A549 (cell line): ENCODE measurements at regions not wholly inside any gene's neighbourhood (a gene's known extent, or its start where the extent isn't known, plus 50 kb on each side); places are given as distances from the start of the nearest gene placed in this dataset.

Experiments
- ATAC-seq, 2 experiments: fragments of 200-7000 bp in 1 of 2; fragments of >200 bp in 1 of 2; cut with Nextera tagmentation in 1 of 2; cut with Tn5 transposase in 1 of 2; 3 replicates each; pipeline versions ENCODE4 v1.8.0 to v1.9.1; 2018 to 2020; ENCODE audit warnings: mild to moderate bottlenecking in 1 of 2, moderate library complexity in 1 of 2
- CTCF ChIA-PET: fragments of 300-600 bp; sonication (Branson Sonifier 250); formaldehyde crosslinking; extraction: SDS; loops from one replicate; lab custom pipeline; 2021; ENCODE audit warnings: antibody characterized with exemption, inconsistent platforms; lab: Yijun Ruan, JAX
- POLR2A ChIA-PET: fragments of 350-600 bp; formaldehyde crosslinking; extraction: SDS; loops from one replicate; lab custom pipeline; 2021; ENCODE audit warnings: antibody characterized with exemption, inconsistent platforms; lab: Yijun Ruan, JAX
- DNase-seq, 2 experiments: peaks; one replicate each; pipeline versions ENCODE4 v3.0.0 to v3.0.0-alpha.2; 2011 to 2016; ENCODE audit warnings: low read depth in 1 of 2, low spot score in 1 of 2
- FAIRE-seq: peaks from 2 replicates; lab custom pipeline; 2011; peaks lifted over from hg19 to GRCh38; lab: Jason Lieb, UNC
- H3K27ac ChIP-seq, 2 experiments: fragments of >200 bp; sonication (Bioruptor Twin); formaldehyde crosslinking; 3 replicates each; pipeline ENCODE4 v1.5.1; 2016 to 2017
- H3K4me1 ChIP-seq: fragments of >200 bp; sonication (Bioruptor Twin); formaldehyde crosslinking; 3 replicates; pipeline ENCODE4 v1.6.1; 2016
- H3K4me2 ChIP-seq: fragments of >200 bp; sonication (Bioruptor Twin); formaldehyde crosslinking; 3 replicates; pipeline ENCODE4 v1.6.1; 2016
- H3K4me3 ChIP-seq: fragments of >200 bp; sonication (Bioruptor Twin); formaldehyde crosslinking; 3 replicates; pipeline ENCODE4 v1.5.1; 2016
- H3K9me3 ChIP-seq: fragments of >200 bp; sonication (Bioruptor Twin); formaldehyde crosslinking; 3 replicates; pipeline ENCODE4 v1.6.1; 2016
- BHLHE40 ChIP-seq: IDR thresholded peaks from 2 replicates; pipeline ENCODE4 v1.6.1; 2012; ENCODE audit warnings: low read depth, low read length, inconsistent platforms
- CBX8 ChIP-seq: fragments of 200-600 bp; sonication (generic); IDR thresholded peaks from 2 replicates; pipeline ENCODE4 v1.6.1; 2016
- CEBPB ChIP-seq, 2 experiments: fragments of >200 bp in 1 of 2; sonication (Bioruptor Twin) in 1 of 2; formaldehyde crosslinking in 1 of 2; IDR thresholded peaks; 2 replicates each; pipeline ENCODE4 v1.6.1; 2012 to 2016
- CHD2 ChIP-seq: fragments of 150-350 bp; IDR thresholded peaks from 2 replicates; pipeline ENCODE4 v1.6.1; 2014; ENCODE audit warnings: low read length; ENCODE audit not compliant: partially characterized antibody
- CHD4 ChIP-seq: fragments of 200-600 bp; sonication (generic); IDR thresholded peaks from 2 replicates; pipeline ENCODE4 v1.6.1; 2016; ENCODE audit warnings: antibody characterized with exemption, mild to moderate bottlenecking, borderline replicate concordance
- EHF ChIP-seq: fragments of 250-450 bp; sonication (Bioruptor Pico); IDR thresholded peaks from 2 replicates; pipeline ENCODE4 v1.5.0; 2020; ENCODE audit warnings: mild to moderate bottlenecking
- EHMT2 ChIP-seq: fragments of 200-600 bp; sonication (generic); IDR thresholded peaks from 2 replicates; pipeline ENCODE4 v1.6.1; 2016; ENCODE audit warnings: antibody characterized with exemption, low read depth, mild to moderate bottlenecking, moderate library complexity
- EP300 ChIP-seq, 2 experiments: fragments of >200 bp; sonication (Bioruptor Twin); formaldehyde crosslinking; IDR thresholded peaks; 2 replicates in 1 of 2; 3 replicates in 1 of 2; pipeline ENCODE4 v1.6.1; 2016 to 2017
- HOXB13 ChIP-seq: fragments of 250-450 bp; sonication (Bioruptor Pico); IDR thresholded peaks from 2 replicates; pipeline ENCODE4 v1.5.0; 2020; ENCODE audit warnings: low read depth, mild to moderate bottlenecking, moderate library complexity
- JUNB ChIP-seq: fragments of >200 bp; sonication (Bioruptor Twin); formaldehyde crosslinking; IDR thresholded peaks from 2 replicates; pipeline ENCODE4 v1.6.1; 2016
- KDM5A ChIP-seq: fragments of 200-600 bp; sonication (generic); IDR thresholded peaks from 2 replicates; pipeline ENCODE4 v1.6.1; 2016; ENCODE audit warnings: antibody characterized with exemption, mild to moderate bottlenecking
- MYC ChIP-seq: IDR thresholded peaks from 2 replicates; pipeline ENCODE4 v1.6.1; 2012; ENCODE audit warnings: mild to moderate bottlenecking, inconsistent platforms, low read length, improper control_type of control experiment, borderline replicate concordance
- NPAS2 ChIP-seq: fragments of 250-450 bp; sonication (Bioruptor Pico); IDR thresholded peaks from 2 replicates; pipeline ENCODE4 v1.8.0; 2022; ENCODE audit warnings: mild to moderate bottlenecking, moderate library complexity, borderline replicate concordance
- NR3C1 ChIP-seq: fragments of >200 bp; sonication (Bioruptor Twin); formaldehyde crosslinking; IDR thresholded peaks from 3 replicates; pipeline ENCODE4 v1.6.1; 2017
- PHF8 ChIP-seq: fragments of 200-600 bp; sonication (generic); IDR thresholded peaks from 2 replicates; pipeline ENCODE4 v1.6.1; 2016; ENCODE audit warnings: low read depth, mild to moderate bottlenecking, antibody characterized with exemption, moderate library complexity, borderline replicate concordance
- POLR2A ChIP-seq: IDR thresholded peaks from 2 replicates; pipeline ENCODE4 v1.6.1; 2012; ENCODE audit warnings: mild to moderate bottlenecking, low read length
- POLR2AphosphoS2 ChIP-seq: conservative IDR thresholded peaks from 2 replicates; pipeline ENCODE4 v1.6.1; 2012; ENCODE audit warnings: low read length, improper control_type of control experiment, inconsistent platforms
- RARB ChIP-seq: fragments of 250-450 bp; sonication (Bioruptor Pico); IDR thresholded peaks from 2 replicates; pipeline ENCODE4 v1.8.0; 2021; ENCODE audit warnings: mild to moderate bottlenecking, moderate library complexity
- RCOR1 ChIP-seq: fragments of 150-350 bp; IDR thresholded peaks from 2 replicates; pipeline ENCODE4 v1.6.1; 2014; ENCODE audit warnings: antibody characterized with exemption, low read length, low read depth
- RFX5 ChIP-seq: fragments of 450-650 bp; IDR thresholded peaks from 2 replicates; pipeline ENCODE4 v1.7.1; 2014; ENCODE audit warnings: antibody characterized with exemption, mild to moderate bottlenecking, moderate library complexity
- RNF2 ChIP-seq: fragments of 200-600 bp; sonication (generic); IDR thresholded peaks from 2 replicates; pipeline ENCODE4 v1.6.1; 2016; ENCODE audit warnings: low read depth, mild to moderate bottlenecking, antibody characterized with exemption, moderate library complexity, borderline replicate concordance
- TP53 ChIP-seq: fragments of 250-450 bp; sonication (Bioruptor Pico); IDR thresholded peaks from 2 replicates; pipeline ENCODE4 v1.5.0; 2021; ENCODE audit warnings: mild to moderate bottlenecking, moderate library complexity
- ZC3H11A ChIP-seq: fragments of 450-650 bp; IDR thresholded peaks from 2 replicates; pipeline ENCODE4 v1.6.1; 2014; ENCODE audit warnings: antibody characterized with exemption, mild to moderate bottlenecking
- ZFP36 ChIP-seq: fragments of 450-650 bp; IDR thresholded peaks from 2 replicates; pipeline ENCODE4 v1.6.1; 2014; ENCODE audit warnings: borderline replicate concordance; ENCODE audit not compliant: partially characterized antibody
- WGBS: methylation state at CpG from one replicate; pipeline ENCODE4 v1.1.6; 2017; ENCODE audit errors: missing lambda C conversion rate; 5-methylcytosine and 5-hydroxymethylcytosine counted together
- TF ChIP-seq, protein P1 (sequence below): fragments of 250-450 bp; sonication (Bioruptor Pico); IDR thresholded peaks from 2 replicates; pipeline ENCODE4 v1.5.0; 2020; ENCODE audit warnings: low read depth, mild to moderate bottlenecking, moderate library complexity
- TF ChIP-seq, protein P2 (sequence below): IDR thresholded peaks from 2 replicates; pipeline ENCODE4 v1.6.1; 2012; ENCODE audit warnings: low read depth, borderline replicate concordance
- TF ChIP-seq, protein P3 (sequence below): fragments of 450-650 bp; IDR thresholded peaks from 2 replicates; pipeline ENCODE4 v1.6.1; 2014; ENCODE audit warnings: antibody characterized with exemption
- TF ChIP-seq, protein P4 (sequence below): fragments of 150-350 bp; IDR thresholded peaks from 2 replicates; pipeline ENCODE4 v1.6.1; 2014; ENCODE audit warnings: low read depth, mild to moderate bottlenecking, low read length
- TF ChIP-seq, protein P5 (sequence below): fragments of >200 bp; sonication (Bioruptor Twin); formaldehyde crosslinking; IDR thresholded peaks from 3 replicates; pipeline ENCODE4 v1.5.1; 2016
- TF ChIP-seq, protein P6 (sequence below): fragments of 250-450 bp; sonication (Bioruptor Pico); IDR thresholded peaks from 2 replicates; pipeline ENCODE4 v1.5.0; 2021; ENCODE audit warnings: mild to moderate bottlenecking, moderate library complexity, borderline replicate concordance

DNA sequence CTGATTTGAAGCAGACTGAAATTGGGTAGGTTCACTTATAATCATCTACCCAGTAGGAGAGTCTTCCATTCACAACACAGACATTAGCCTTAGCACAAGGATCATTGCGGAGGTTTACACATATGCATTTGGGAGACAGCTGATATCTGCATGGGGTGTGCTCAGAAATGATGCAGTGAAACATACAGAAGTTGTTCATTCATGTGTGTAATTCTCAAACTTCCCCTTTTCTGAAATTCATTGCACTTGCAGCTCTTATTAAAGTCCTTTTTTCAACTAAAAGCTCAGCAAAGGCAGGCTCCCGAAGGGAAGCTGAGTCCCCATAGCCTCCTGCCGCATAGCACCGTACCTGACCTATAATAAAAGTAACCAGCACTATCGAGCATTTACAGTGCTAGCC is 218.3 kb upstream of the CRY1 start:
- CTCF ChIA-PET: interaction anchor here (0.5 to 2.3 kb wide), 5 partner anchors 34 to 296 kb away, joined by 4 to 14 read pairs (median 4); no protein-coding TSS in a partner anchor
- Histone ChIP-seq H3K27ac (no peak overlapping the region), H3K4me1 (no peaks in the 10 kb centered on the region), H3K9me3 (no peaks in the 10 kb centered on the region), H3K4me3 (no peak overlapping the region), H3K4me2 (no peak overlapping the region)
- FAIRE-seq: no peak
- DNase-seq: no peak
- TF ChIP-seq, protein P1, sequence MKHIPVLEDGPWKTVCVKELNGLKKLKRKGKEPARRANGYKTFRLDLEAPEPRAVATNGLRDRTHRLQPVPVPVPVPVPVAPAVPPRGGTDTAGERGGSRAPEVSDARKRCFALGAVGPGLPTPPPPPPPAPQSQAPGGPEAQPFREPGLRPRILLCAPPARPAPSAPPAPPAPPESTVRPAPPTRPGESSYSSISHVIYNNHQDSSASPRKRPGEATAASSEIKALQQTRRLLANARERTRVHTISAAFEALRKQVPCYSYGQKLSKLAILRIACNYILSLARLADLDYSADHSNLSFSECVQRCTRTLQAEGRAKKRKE (CRISPR knock-in tag): no peak
- TF ChIP-seq EP300 (IDR thresholded peaks at IDR 0.05): no peak
- no peak for TF ChIP-seq EHMT2
- TF ChIP-seq PHF8: no peak
- no peak for TF ChIP-seq CHD2
- TF ChIP-seq, protein P2, sequence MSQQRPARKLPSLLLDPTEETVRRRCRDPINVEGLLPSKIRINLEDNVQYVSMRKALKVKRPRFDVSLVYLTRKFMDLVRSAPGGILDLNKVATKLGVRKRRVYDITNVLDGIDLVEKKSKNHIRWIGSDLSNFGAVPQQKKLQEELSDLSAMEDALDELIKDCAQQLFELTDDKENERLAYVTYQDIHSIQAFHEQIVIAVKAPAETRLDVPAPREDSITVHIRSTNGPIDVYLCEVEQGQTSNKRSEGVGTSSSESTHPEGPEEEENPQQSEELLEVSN: no peak
- TF ChIP-seq HOXB13: no peak
- TF ChIP-seq, protein P3, sequence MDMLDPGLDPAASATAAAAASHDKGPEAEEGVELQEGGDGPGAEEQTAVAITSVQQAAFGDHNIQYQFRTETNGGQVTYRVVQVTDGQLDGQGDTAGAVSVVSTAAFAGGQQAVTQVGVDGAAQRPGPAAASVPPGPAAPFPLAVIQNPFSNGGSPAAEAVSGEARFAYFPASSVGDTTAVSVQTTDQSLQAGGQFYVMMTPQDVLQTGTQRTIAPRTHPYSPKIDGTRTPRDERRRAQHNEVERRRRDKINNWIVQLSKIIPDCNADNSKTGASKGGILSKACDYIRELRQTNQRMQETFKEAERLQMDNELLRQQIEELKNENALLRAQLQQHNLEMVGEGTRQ: no peak
- TF ChIP-seq POLR2A: no peak
- no peak for TF ChIP-seq RARB (CRISPR knock-in tag)
- TF ChIP-seq, all 56 proteins: peak for 0
- POLR2A ChIA-PET: no interaction called here
- WGBS: 47% methylated on average over 5 of the region's 5 CpGs
- no peak for ATAC-seq

DNA sequence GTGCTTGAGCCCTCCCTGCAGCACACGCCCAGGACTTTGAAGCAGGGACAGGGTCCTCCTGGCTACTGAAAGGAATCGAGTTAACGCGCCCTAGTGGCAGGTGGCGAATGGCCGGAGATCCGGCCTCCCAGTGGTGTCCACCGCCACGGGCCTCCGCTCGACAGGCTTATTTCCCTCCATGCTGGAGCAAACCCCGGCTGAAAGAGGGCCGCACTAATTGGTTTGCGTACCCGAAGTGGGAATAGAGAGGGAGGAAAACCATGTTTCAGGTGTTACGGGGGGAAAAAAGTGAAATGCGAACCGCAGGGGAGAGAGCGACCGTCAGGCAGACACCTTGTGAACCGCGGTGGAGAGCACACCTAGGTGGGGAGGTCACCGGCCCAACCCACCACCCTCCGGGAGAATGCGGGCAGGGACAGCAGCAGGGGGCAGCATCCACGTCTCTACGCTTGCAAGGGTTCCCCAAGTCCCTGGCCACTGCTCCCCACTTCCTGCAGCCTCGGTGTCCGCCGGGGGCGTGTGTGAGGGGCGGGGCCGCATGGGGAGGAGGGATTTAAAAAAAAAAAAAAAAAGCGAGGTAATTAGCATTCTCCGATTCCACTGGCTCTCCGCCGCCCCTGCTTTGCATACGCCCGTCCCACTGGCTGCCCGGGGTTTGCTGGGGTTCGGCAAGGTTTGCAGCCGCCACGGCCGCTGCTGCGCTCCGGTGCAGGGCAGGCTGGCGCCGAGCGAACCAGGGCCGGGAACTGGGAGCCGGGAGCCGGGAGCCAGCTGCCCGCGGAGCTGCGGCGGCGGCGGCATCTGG is 224.6 kb upstream of the CRY1 start:
- peak overlapping the region; percentile 85 to 94 for H3K27ac ChIP-seq
- peak; percentile 75 to 90 for ATAC-seq
- H3K4me2 ChIP-seq: peak overlapping the region; percentile 81
- TF ChIP-seq EHMT2: no peak
- TF ChIP-seq CHD2: no peak
- no peak for TF ChIP-seq EP300 (IDR thresholded peaks at IDR 0.05)
- no peak for TF ChIP-seq NPAS2 (CRISPR knock-in tag)
- TF ChIP-seq NR3C1: no peak
- no peak for TF ChIP-seq RNF2
- no peak for TF ChIP-seq KDM5A
- no peak for TF ChIP-seq ZC3H11A
- no peak for TF ChIP-seq EHF (CRISPR knock-in tag)
- TF ChIP-seq RFX5: no peak
- no peak for TF ChIP-seq JUNB
- TF ChIP-seq POLR2AphosphoS2: no peak
- TF ChIP-seq, protein P4, sequence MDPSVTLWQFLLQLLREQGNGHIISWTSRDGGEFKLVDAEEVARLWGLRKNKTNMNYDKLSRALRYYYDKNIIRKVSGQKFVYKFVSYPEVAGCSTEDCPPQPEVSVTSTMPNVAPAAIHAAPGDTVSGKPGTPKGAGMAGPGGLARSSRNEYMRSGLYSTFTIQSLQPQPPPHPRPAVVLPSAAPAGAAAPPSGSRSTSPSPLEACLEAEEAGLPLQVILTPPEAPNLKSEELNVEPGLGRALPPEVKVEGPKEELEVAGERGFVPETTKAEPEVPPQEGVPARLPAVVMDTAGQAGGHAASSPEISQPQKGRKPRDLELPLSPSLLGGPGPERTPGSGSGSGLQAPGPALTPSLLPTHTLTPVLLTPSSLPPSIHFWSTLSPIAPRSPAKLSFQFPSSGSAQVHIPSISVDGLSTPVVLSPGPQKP: no peak
- no peak for TF ChIP-seq TP53 (CRISPR knock-in tag)
- TF ChIP-seq, protein P5, sequence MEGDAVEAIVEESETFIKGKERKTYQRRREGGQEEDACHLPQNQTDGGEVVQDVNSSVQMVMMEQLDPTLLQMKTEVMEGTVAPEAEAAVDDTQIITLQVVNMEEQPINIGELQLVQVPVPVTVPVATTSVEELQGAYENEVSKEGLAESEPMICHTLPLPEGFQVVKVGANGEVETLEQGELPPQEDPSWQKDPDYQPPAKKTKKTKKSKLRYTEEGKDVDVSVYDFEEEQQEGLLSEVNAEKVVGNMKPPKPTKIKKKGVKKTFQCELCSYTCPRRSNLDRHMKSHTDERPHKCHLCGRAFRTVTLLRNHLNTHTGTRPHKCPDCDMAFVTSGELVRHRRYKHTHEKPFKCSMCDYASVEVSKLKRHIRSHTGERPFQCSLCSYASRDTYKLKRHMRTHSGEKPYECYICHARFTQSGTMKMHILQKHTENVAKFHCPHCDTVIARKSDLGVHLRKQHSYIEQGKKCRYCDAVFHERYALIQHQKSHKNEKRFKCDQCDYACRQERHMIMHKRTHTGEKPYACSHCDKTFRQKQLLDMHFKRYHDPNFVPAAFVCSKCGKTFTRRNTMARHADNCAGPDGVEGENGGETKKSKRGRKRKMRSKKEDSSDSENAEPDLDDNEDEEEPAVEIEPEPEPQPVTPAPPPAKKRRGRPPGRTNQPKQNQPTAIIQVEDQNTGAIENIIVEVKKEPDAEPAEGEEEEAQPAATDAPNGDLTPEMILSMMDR: peak; percentile 60
- TF ChIP-seq CEBPB (IDR thresholded peaks at IDR 0.05): no peak
- no peak for TF ChIP-seq CBX8
- no peak for TF ChIP-seq MYC
- no peak for TF ChIP-seq CHD4
- TF ChIP-seq, protein P6, sequence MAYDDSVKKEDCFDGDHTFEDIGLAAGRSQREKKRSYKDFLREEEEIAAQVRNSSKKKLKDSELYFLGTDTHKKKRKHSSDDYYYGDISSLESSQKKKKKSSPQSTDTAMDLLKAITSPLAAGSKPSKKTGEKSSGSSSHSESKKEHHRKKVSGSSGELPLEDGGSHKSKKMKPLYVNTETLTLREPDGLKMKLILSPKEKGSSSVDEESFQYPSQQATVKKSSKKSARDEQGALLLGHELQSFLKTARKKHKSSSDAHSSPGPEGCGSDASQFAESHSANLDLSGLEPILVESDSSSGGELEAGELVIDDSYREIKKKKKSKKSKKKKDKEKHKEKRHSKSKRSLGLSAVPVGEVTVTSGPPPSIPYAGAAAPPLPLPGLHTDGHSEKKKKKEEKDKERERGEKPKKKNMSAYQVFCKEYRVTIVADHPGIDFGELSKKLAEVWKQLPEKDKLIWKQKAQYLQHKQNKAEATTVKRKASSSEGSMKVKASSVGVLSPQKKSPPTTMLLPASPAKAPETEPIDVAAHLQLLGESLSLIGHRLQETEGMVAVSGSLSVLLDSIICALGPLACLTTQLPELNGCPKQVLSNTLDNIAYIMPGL: no peak
- TF ChIP-seq RCOR1: no peak
- TF ChIP-seq ZFP36: no peak
- no peak for TF ChIP-seq BHLHE40

More for the DNA sequence above, 224.6 kb upstream of the CRY1 start:
- DNase-seq (peak; percentile 91 to 95), FAIRE-seq (no peak)
- CTCF ChIA-PET: interaction anchor here (0.5 to 10.8 kb wide), 44 partner anchors 9 to 1728 kb away, joined by 3 to 128 read pairs (median 4); no protein-coding TSS in a partner anchor
- H3K9me3 ChIP-seq: no peaks in the 10 kb centered on the region
- under 1% methylated on average over 45 of the region's 58 CpGs for WGBS
- H3K4me1 ChIP-seq: peaks cover 19% of the 10 kb centered on the region; the same call in 2 of the 3 replicates
- POLR2A ChIA-PET: interaction anchor here (1.1 to 2.0 kb wide), 3 partner anchors 31 to 94 kb away, joined by 3 to 5 read pairs (median 4); no protein-coding TSS in a partner anchor
- H3K4me3 ChIP-seq: peak overlapping the region; percentile 88
